ENCODE measurements at regions not wholly inside any gene's neighbourhood (a gene's known extent, or its start where the extent isn't known, plus 50 kb on each side); places are given as distances from the start of the nearest gene placed in this dataset.

DNA sequence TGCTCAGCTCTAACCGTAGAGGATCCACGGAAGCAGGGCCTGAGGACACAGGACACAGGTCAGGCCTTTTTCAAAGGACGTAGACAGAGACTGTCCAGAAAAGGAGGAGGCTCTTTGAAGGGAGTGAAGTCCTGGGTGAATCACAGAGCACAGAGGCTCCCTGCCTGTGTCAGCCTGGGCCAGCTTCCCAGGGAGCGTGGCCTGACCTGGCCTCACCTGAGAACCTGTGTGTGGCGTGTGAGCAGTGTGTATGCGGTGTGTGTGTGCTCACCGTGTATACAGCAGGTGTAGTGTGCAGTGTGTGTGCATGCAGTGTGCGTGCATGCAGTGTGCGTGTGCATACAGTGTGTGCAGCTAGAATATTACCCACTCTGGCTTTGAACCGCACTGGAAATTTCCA, 56.0 kb upstream of the FNDC1 start:
- no peak for TF ChIP-seq CTCF (IDR thresholded peaks at IDR 0.05)
- TF ChIP-seq POLR2A (IDR thresholded peaks at IDR 0.05), result no peak
